GM18907 (cell line): ENCODE measurements at regions not wholly inside any gene's neighbourhood (a gene's known extent, or its start where the extent isn't known, plus 50 kb on each side); places are given as distances from the start of the nearest gene placed in this dataset.

Experiments
- ATAC-seq: cut with Tn5 transposase; IDR thresholded peaks from one replicate; pipeline ENCODE4 v1.9.1; 2021; ENCODE audit warnings: mild to moderate bottlenecking, moderate library complexity; ENCODE audit not compliant: unreplicated experiment

- ATAC-seq = no peak
These were observed 451.1 kb upstream of the RGS6 start for GRCh38 chr14:71481021-71481654.

DNA sequence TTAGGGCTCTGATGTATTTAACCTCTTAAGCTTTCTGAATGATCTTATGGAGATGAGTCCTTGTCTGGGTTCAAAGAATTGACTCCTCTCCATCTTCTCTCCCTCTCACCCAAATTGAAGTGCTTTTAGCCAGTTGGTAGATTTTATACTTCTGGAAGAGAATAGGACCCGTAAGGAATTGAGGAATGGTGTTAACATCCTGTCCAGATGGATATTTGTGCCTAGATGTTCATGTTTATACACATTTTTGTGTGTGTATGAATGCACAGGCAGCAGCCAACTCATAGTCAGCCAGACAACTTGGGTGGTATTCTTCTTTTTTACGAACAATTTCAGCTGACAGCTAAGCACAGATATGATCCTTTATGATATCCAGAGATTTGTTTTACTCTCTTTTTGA is 449.6 kb upstream of the RGS6 start:
- no peak for ATAC-seq

DNA sequence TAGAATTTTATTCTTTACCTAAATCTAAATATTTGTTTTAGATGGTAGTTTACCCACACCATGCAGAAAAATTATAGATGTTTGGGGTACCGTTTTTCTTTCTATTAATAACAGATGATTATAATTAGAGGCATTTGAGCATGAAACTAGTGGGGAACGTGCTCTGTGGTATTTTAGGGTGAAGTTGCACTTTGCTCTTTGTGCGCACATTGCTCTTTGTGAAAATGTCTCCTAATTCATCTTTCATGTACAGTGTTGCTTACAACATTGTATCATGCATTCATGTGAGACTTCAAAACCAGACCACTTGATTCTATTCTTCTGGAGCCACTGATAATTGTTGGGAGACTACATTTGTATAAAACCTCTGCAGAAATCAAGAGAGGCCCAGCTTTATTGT is 449.1 kb upstream of the RGS6 start:
- no peak for ATAC-seq

DNA sequence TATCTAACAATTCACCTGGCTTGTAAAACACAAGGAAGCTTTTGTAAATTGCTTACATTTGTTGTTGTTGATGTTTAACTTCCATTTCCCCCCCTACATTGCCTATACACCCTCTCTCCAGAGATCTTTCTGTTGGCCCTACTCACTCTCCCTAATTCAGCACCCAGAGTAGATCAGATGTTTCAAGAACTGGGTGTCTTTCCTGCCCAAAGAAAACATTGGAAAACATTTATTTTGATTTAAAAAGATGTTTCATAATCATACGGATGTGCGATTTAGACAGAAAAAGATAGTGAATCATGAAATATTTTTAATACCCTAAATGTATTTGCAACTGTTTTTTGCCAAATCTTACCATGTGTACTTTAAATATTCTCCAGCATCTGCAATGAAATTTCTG is 446.4 kb upstream of the RGS6 start:
- ATAC-seq = no peak

DNA sequence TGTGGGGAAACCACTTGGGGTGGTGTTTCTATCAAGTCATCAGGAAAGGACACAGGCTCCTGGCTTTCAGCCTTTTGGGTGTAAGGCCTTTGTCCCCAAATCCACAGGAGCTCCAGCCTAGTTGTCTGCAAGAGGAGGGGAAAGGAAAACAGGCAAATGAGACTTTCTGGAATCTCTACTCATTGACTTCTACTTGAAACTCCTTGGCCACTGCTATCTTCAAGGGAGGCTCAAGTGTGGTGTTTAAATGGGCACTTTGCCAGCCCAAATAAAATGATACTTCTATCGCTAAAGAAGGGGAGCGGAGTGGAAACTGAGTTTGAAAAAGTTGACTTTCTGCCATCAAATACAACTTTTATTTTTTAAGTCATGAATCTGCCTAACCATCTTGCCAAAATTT is 445.9 kb upstream of the RGS6 start:
- no peak for ATAC-seq

GRCh38 chr14:71487449-71487848 is 444.8 kb upstream of the RGS6 start:
- no peak for ATAC-seq

DNA sequence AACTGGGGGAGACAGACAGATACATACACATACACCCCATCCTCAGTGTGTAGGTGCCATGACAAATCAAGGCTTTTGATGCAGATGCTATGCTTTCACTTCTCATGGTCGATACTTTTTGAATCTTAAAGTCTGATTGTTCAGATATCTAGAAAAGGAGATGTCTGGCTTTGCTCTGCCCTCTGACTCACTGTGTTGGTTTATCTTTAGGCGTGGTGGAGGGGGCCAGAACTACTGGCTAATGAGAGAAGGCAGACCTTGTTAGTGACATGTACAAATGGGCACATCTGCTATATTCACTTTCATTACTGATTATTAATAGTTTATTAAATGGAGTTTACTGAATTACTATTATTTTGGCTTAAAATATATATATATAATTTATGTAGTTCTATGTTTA is 444.3 kb upstream of the RGS6 start:
- no peak for ATAC-seq

DNA sequence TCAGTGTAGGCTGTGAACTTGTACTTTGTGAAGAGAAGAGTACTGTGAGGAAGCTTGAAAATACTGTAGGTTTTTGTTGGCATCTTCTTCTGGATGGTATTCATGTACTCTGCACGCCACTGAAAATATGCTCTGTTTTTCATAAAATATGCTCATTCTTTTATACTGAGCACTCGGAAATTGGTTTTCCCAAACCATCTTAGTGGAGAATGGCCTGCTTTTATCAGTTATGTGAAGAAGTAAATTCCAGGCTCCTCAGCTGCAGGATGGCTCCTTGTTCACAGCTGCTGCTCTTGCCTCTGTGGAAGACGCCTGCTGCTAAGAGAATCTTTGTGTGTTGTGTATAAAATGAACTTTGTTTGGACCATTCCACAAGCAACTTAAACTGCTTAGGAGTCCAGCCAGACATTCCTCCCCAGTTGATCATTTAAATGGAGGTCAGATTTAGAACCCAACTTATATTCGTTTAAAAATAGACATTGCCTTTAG is 443.5 kb upstream of the RGS6 start:
- ATAC-seq = no peak

GRCh38 chr14:71489742-71490141 is 442.5 kb upstream of the RGS6 start:
- no peak for ATAC-seq

DNA sequence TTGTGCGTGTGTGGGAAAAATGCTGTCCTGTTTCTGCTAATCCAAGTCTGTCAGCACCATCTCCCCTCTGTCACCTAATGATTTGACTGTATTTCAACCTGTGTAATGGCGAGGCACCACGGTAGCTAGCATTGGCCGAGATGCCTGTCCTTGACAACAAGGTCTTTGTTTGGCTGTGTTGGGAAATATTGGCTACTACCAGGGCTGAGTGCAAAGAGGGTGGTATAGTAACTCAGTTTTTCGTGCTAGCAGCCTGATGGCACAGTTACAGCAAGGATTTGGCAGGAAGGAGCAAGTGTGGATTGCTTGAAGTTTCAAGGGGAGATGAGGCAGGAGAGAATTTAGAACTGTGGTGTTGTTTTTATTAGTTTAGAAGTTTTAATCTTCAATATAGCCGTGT is 440.3 kb upstream of the RGS6 start:
- ATAC-seq = no peak

- ATAC-seq = no peak
These were observed 439.9 kb upstream of the RGS6 start for GRCh38 chr14:71492346-71492745.

DNA sequence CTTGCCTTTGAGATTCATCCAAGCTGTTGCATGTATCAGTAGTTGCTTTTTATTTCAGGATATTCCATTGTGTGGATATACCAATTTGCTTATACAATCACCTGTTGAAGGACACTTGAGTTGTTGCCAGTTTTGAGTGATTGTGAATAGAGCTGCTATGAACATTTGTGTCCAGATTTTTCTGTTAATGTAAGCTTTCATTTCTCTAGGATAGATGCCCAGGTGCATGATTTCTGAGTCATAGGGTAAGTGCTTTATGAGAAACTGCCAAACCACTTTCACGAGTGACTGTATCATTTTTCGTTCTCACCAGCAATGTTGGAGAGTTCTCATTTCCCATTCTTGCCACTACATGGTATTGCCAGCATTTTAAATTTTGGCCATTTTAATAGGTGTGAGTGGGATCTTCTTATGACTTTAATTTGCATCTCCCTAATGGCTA is 434.6 kb upstream of the RGS6 start:
- ATAC-seq = peak; percentile 80

- peak; percentile 21 for ATAC-seq
These were observed 434.0 kb upstream of the RGS6 start for GRCh38 chr14:71498212-71498611.

DNA sequence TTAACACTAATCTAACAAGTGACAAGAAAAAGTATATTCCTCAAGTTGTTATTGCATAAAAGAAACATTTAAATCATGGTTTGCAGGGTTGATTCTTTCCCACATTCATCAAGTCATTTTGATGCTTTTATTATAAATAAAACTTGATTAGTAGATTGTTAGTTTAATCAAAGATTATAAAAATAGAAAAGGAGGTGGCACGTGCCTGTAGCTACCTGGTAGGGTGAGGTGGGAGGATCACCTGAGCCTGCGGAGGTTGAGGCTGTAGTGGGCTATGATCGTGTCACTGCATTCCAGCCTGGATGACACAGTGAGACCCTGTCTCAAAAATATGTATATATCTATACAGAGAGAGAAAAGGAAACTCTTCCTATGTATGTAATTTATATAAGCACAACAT is 433.2 kb upstream of the RGS6 start:
- ATAC-seq = no peak

DNA sequence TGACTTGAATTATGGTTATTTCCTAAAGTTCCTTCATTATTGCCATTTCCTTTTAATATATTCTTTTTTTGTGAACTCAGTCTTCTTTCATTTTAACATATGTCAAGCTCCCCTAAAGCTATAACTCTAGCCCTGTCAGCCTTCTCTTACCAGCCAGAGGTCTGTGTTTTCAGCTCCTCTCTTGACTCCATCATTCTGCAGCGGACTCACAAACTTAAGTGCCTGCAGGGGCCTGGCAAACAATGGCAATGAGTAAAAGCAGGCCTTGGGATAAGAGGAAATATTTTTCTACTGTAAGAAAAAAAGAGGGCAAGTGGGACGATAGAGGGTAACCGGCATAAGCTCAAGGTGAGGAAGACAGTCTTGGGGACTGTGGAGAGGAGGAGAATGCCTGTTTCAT is 424.5 kb upstream of the RGS6 start:
- no peak for ATAC-seq

DNA sequence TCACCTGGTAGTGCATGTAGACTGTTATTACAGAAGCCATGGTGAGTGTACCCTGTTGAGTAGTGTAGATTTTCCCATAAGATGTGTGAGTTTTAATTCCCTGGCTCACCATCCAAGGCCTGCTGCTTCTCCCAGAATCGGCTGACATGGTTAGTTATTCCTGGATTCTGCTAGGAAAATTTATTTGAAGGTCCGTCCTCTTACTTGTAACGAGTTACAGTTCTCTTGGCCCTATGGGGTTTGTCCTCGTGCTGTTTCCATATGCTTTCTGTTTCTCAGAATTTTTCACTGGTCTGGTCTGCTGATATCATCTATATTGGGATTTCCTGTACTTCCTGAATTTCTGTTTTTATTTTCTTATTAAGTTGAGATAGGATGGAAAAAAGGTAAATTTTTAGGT is 423.3 kb upstream of the RGS6 start:
- no peak for ATAC-seq

- ATAC-seq = no peak
These were observed 421.1 kb upstream of the RGS6 start for GRCh38 chr14:71511152-71511551.

GRCh38 chr14:71514941-71515919 is 417.0 kb upstream of the RGS6 start:
- ATAC-seq = no peak

GRCh38 chr14:71521238-71522135 is 410.7 kb upstream of the RGS6 start:
- ATAC-seq = no peak

DNA sequence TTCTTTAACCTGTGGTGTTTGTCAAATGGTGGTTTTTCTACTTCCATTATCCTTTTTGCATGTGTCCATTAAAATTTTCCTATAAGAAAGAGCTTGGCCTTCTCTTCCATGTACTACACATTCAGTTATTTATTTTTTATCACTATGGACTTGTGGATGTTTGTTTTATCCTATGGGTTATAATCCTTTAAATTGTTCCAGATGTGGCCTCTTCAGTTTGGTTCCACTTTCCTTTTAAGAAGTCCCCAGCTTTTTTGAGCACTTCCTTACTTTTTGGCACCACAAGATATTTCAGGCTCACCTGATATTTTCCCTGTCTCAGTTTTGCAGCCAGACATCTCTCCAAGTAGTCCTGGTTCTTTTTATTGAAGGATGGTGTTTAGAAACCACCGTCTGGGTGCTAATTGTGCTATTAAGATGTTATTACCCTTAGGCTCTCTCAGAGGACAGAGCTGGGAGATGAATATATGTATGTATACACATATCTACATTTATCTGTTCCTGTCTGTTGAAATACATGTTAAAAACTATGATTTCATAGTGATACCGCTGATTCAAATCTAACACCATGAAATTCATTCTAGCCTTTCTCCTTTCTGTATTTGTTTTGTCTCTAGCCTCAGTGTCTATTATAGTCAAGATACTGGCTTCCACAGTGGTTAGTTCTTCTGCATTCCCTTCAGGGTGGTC is 408.5 kb upstream of the RGS6 start:
- peak; percentile 78 for ATAC-seq
